Prostate gland (tissue), 2 donors: ENCODE measurements at regions not wholly inside any gene's neighbourhood (a gene's known extent, or its start where the extent isn't known, plus 50 kb on each side); places are given as distances from the start of the nearest gene placed in this dataset.

Source experiments
- DNase-seq: peaks from one replicate; pipeline ENCODE4 v3.0.0-alpha.2; 2019; ENCODE audit warnings: low spot score
- H3K27ac ChIP-seq, 2 donors: fragments of 200-600 bp; sonication (generic); 2 replicates each; pipeline ENCODE4 v1.5.1; 2017 to 2019
- H3K27me3 ChIP-seq: fragments of 200-600 bp; sonication (generic); replicated peaks from 2 replicates; pipeline ENCODE4 v1.5.1; 2019; ENCODE audit not compliant: insufficient read depth
- H3K36me3 ChIP-seq, 2 donors: fragments of 200-600 bp; sonication (generic); 1 replicate in 1 of 2; 2 replicates in 1 of 2; pipeline versions ENCODE4 v1.5.1 to v1.8.1; 2017 to 2019
- H3K4me1 ChIP-seq: fragments of 200-600 bp; sonication (generic); replicated peaks from 2 replicates; pipeline ENCODE4 v1.5.1; 2019
- H3K4me3 ChIP-seq, 2 donors: fragments of 200-600 bp; sonication (generic); 2 replicates each; pipeline ENCODE4 v1.5.1; 2017 to 2019
- H3K9me3 ChIP-seq: fragments of 200-600 bp; sonication (generic); 2 replicates; pipeline ENCODE4 v1.5.1; 2017
- CTCF ChIP-seq, 4 experiments: fragments of 200-600 bp in 2 of 4; fragments of 450-650 bp in 2 of 4; sonication (generic) in 2 of 4; IDR thresholded peaks; 1 replicate in 3 of 4; 2 replicates in 1 of 4; pipeline ENCODE4 v1.5.1; 2016 to 2019; ENCODE audit warnings: antibody characterized with exemption in 4 of 4, mild to moderate bottlenecking in 2 of 4, moderate library complexity in 2 of 4
- POLR2A ChIP-seq: fragments of 450-650 bp; IDR thresholded peaks from one replicate; pipeline ENCODE4 v1.6.1; 2016; ENCODE audit warnings: antibody characterized with exemption, mild to moderate bottlenecking
- POLR2AphosphoS5 ChIP-seq: sonication (generic); formaldehyde crosslinking; IDR thresholded peaks from one replicate; pipeline ENCODE4 v1.6.1; 2017; ENCODE audit warnings: antibody characterized with exemption
- WGBS: methylation state at CpG from one replicate; pipeline ENCODE4 v1.1.5; 2018; 5-methylcytosine and 5-hydroxymethylcytosine counted together
- intact Hi-C: fragments of 100-400 bp; cut with DNase I; formaldehyde crosslinking; loops from one replicate; pipeline ENCODE4 v1.14.2; 2022

DNA sequence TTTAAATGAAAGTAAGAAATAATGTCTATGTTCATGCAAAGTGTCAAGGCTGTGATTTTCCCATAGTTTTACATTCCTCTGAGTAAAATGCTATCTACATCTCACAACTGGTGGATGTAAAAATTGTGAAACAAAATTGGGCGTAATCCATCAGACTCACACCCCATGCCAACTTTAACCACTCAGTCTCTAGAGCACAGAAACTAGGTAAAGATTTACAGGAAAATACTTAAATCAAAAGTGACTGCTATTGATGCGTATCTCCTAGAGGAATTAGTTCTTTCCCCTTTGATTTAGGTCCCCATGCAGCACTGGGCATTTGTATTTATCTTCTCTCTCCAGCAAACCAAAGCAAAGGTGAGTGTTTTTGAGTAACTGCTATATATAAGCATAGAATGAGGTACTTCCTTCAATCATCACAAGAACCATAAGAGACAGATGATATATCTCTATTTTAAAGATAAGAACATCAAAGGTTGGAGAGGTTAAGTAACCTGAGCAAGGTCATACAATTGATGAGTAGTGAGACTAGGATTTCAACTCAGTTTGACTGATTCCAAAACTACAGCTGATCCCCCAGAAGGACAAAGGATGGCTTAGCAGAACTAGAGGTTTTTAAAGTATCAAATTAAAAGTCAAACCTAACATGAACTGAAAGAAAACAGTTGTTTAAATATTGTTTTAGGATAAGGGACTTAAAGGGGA lies 594.0 kb upstream of the ACVR2A start:
- intact Hi-C loops = no loop called here
- WGBS = 79% methylated on average over 2 of the region's 2 CpGs
- no peak overlapping the region for H3K27ac ChIP-seq
- H3K4me1 ChIP-seq = no peaks in the 10 kb centered on the region
- no peaks in the 10 kb centered on the region for H3K9me3 ChIP-seq
- H3K27me3 ChIP-seq = no peaks in the 10 kb centered on the region
- TF ChIP-seq CTCF (IDR thresholded peaks at IDR 0.05) (no peak), POLR2A (no peak), POLR2AphosphoS5 (no peak)
- no peak for DNase-seq
- H3K4me3 ChIP-seq = no peak overlapping the region
- no peaks in the 10 kb centered on the region for H3K36me3 ChIP-seq

DNA sequence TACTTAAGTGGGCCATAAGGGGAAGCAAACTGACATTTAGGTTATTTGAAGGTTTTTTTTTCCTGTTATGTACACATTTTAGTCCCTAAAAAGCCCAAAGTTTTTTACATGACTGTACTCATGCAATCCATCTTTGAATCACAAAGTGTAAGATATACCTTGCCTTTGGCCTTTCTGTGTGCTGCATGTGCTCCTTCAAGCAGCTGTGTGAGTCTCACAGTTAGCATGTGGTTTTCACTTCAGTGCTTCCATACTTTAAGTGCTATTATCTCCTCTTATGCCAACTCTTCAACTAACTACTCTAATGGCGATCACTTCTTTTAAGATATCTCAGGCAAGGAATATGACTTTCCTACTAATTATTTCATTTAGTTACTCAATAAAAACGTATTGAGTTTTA lies 597.1 kb upstream of the ACVR2A start:
- no peaks in the 10 kb centered on the region for H3K27me3 ChIP-seq
- TF ChIP-seq CTCF (IDR thresholded peaks at IDR 0.05) (no peak), POLR2A (no peak), POLR2AphosphoS5 (no peak)
- DNase-seq = no peak
- H3K9me3 ChIP-seq = no peaks in the 10 kb centered on the region
- no peak overlapping the region for H3K4me3 ChIP-seq
- intact Hi-C loops = no loop called here
- no peaks in the 10 kb centered on the region for H3K36me3 ChIP-seq
- WGBS = 88% methylated on average over 2 of the region's 2 CpGs
- H3K4me1 ChIP-seq = no peaks in the 10 kb centered on the region
- no peak overlapping the region for H3K27ac ChIP-seq

DNA sequence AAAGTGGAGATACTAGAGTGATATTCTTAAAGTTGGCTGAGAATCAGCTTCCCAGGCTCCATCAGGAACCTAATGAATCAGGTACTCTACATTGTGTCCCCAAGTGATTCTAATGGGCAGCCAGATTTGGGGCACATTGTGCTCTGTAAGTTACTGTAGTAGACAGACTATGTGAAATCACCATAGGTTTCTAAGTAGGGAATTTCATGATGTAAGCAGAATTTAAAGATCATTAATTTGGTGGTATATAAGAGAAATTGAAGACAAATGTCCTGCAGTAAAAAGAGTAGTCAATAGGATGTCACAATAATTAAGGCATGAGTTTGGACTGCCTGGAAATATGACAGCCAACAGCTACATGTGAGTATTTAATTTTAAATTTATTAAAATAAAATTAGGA lies 602.4 kb upstream of the ACVR2A start:
- Histone ChIP-seq H3K9me3 (no peaks in the 10 kb centered on the region), H3K27me3 (no peaks in the 10 kb centered on the region), H3K4me3 (no peak overlapping the region), H3K4me1 (no peaks in the 10 kb centered on the region), H3K36me3 (no peaks in the 10 kb centered on the region), H3K27ac (no peak overlapping the region)
- DNase-seq = no peak
- intact Hi-C loops = no loop called here
- TF ChIP-seq POLR2AphosphoS5 = no peak
- no peak for TF ChIP-seq POLR2A
- TF ChIP-seq CTCF (IDR thresholded peaks at IDR 0.05) = no peak

GRCh38 chr2:147236601-147237000 lies 608.2 kb upstream of the ACVR2A start:
- Histone ChIP-seq H3K27me3 (no peaks in the 10 kb centered on the region), H3K27ac (no peak overlapping the region), H3K4me3 (no peak overlapping the region), H3K9me3 (no peaks in the 10 kb centered on the region), H3K36me3 (no peaks in the 10 kb centered on the region), H3K4me1 (no peaks in the 10 kb centered on the region)
- no peak for TF ChIP-seq POLR2AphosphoS5
- TF ChIP-seq CTCF (IDR thresholded peaks at IDR 0.05) = no peak
- no peak for TF ChIP-seq POLR2A
- WGBS = 91% methylated on average over 2 of the region's 2 CpGs
- no peak for DNase-seq
- intact Hi-C loops = no loop called here

DNA sequence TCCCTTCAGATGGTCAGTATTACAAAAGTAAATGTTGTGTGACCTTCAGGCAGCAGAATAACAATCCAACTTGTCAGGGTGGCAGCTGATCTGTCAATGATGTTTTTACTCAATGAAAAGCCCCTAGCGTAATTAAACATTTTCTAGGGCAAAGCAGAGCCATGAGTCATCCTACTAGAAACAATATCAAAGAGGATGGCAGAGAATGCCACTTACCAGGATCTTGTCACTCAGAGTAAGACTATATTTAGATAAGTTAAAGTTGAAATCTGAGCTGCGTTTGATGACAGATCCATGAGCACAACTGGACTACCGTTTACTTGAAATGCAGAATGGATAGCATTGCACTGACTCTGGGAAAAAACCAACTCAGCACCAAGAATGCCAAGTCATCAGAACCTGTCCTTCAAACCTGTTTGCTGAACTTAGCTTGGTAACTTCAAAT lies 612.6 kb upstream of the ACVR2A start:
- Histone ChIP-seq H3K9me3 (no peaks in the 10 kb centered on the region), H3K4me3 (no peak overlapping the region), H3K36me3 (no peaks in the 10 kb centered on the region), H3K4me1 (no peaks in the 10 kb centered on the region), H3K27ac (no peak overlapping the region), H3K27me3 (no peaks in the 10 kb centered on the region)
- 85% methylated on average over 3 of the region's 3 CpGs for WGBS
- intact Hi-C loops = no loop called here
- DNase-seq = no peak
- no peak for TF ChIP-seq POLR2A
- no peak for TF ChIP-seq CTCF (IDR thresholded peaks at IDR 0.05)
- TF ChIP-seq POLR2AphosphoS5 = no peak
